Mesenchymal stem cell (in vitro differentiated cells and primary cell): ENCODE measurements at regions not wholly inside any gene's neighbourhood (a gene's known extent, or its start where the extent isn't known, plus 50 kb on each side); places are given as distances from the start of the nearest gene placed in this dataset.

Experiments used
- DNase-seq: peaks from one replicate; pipeline ENCODE4 v3.0.0-alpha.2; 2013
- H2AFZ ChIP-seq: one replicate; pipeline ENCODE4 v1.6.1; 2013; ENCODE audit warnings: low read depth, mild to moderate bottlenecking, control low read depth, inconsistent platforms, low read length, moderate library complexity
- H2AK5ac ChIP-seq: 2 replicates; pipeline ENCODE4 v1.6.1; 2013; ENCODE audit warnings: low read length, moderate library complexity, mild to moderate bottlenecking, inconsistent platforms; ENCODE audit not compliant: severe bottlenecking
- H2BK120ac ChIP-seq: one replicate; pipeline ENCODE4 v1.6.1; 2013; ENCODE audit warnings: low read depth, mild to moderate bottlenecking, inconsistent platforms, low read length, moderate library complexity
- H2BK12ac ChIP-seq, 2 experiments: one replicate each; pipeline ENCODE4 v1.6.1; 2013; ENCODE audit warnings: inconsistent platforms in 2 of 2, low read length in 2 of 2, mild to moderate bottlenecking in 2 of 2, moderate library complexity in 2 of 2, control low read depth in 1 of 2
- H2BK15ac ChIP-seq: one replicate; pipeline ENCODE4 v1.6.1; 2013; ENCODE audit warnings: mild to moderate bottlenecking, low read depth, inconsistent platforms; ENCODE audit not compliant: poor library complexity, severe bottlenecking
- H2BK5ac ChIP-seq: 2 replicates; pipeline ENCODE4 v1.6.1; 2013; ENCODE audit warnings: low read depth, mild to moderate bottlenecking, low read length, control low read depth, inconsistent platforms; ENCODE audit not compliant: poor library complexity, severe bottlenecking
- H3K14ac ChIP-seq, 2 experiments: one replicate each; pipeline ENCODE4 v1.6.1; 2013; ENCODE audit warnings: inconsistent platforms in 2 of 2, low read length in 2 of 2, control low read depth in 1 of 2, mild to moderate bottlenecking in 1 of 2, moderate library complexity in 1 of 2
- H3K18ac ChIP-seq, 2 experiments: one replicate each; pipeline ENCODE4 v1.6.1; 2013; ENCODE audit warnings: inconsistent platforms in 2 of 2, low read length in 2 of 2, control low read depth in 1 of 2, low read depth in 1 of 2, mild to moderate bottlenecking in 1 of 2
- H3K23ac ChIP-seq, 2 experiments: one replicate each; pipeline ENCODE4 v1.6.1; 2013; ENCODE audit warnings: inconsistent platforms in 2 of 2, low read length in 2 of 2, mild to moderate bottlenecking in 2 of 2, moderate library complexity in 2 of 2, control low read depth in 1 of 2
- H3K27ac ChIP-seq: 2 replicates; pipeline ENCODE4 v1.5.1; 2013; ENCODE audit warnings: mild to moderate bottlenecking, moderate library complexity, low read length, control low read depth, inconsistent platforms; ENCODE audit not compliant: poor library complexity, severe bottlenecking
- H3K27me3 ChIP-seq, 2 experiments: 2 replicates each; pipeline versions ENCODE4 v1.6.1 to v1.7.0; 2013; ENCODE audit warnings: low read length in 2 of 2, mild to moderate bottlenecking in 2 of 2, moderate library complexity in 2 of 2, control low read depth in 1 of 2, inconsistent platforms in 1 of 2; ENCODE audit not compliant: control insufficient read depth in 1 of 2, insufficient read depth in 1 of 2
- H3K36me3 ChIP-seq, 2 experiments: 2 replicates each; pipeline versions ENCODE4 v1.6.1 to v1.7.0; 2013; ENCODE audit warnings: low read length in 2 of 2, control low read depth in 1 of 2, inconsistent platforms in 1 of 2, low read depth in 1 of 2, mild to moderate bottlenecking in 1 of 2; ENCODE audit not compliant: insufficient read depth in 2 of 2, control insufficient read depth in 1 of 2
- H3K4ac ChIP-seq, 2 experiments: one replicate each; pipeline ENCODE4 v1.6.1; 2013; ENCODE audit warnings: inconsistent platforms in 2 of 2, low read length in 2 of 2, mild to moderate bottlenecking in 2 of 2, moderate library complexity in 2 of 2, control low read depth in 1 of 2, low read depth in 1 of 2
- H3K4me1 ChIP-seq: 2 replicates; pipeline ENCODE4 v1.6.1; 2013; ENCODE audit warnings: low read depth, low read length, control low read depth; ENCODE audit not compliant: control insufficient read depth, insufficient read depth
- H3K4me2 ChIP-seq: 2 replicates; pipeline ENCODE4 v1.6.1; 2013; ENCODE audit warnings: low read length, mild to moderate bottlenecking, inconsistent platforms; ENCODE audit not compliant: poor library complexity, severe bottlenecking
- H3K4me3 ChIP-seq, 2 experiments: 2 replicates each; pipeline versions ENCODE4 v1.5.1 to v1.7.0; 2013; ENCODE audit warnings: low read length in 2 of 2, mild to moderate bottlenecking in 2 of 2, control low read depth in 1 of 2, low read depth in 1 of 2; ENCODE audit not compliant: insufficient read depth in 1 of 2
- H3K79me1 ChIP-seq: replicated peaks from 2 replicates; pipeline ENCODE4 v1.6.1; 2013; ENCODE audit warnings: mild to moderate bottlenecking, control low read depth, low read length, inconsistent platforms; ENCODE audit not compliant: poor library complexity, severe bottlenecking
- H3K9ac ChIP-seq: 2 replicates; pipeline ENCODE4 v1.7.0; 2013; ENCODE audit warnings: mild to moderate bottlenecking, low read length, moderate library complexity
- H3K9me3 ChIP-seq: 2 replicates; pipeline ENCODE4 v1.7.0; 2013; ENCODE audit warnings: mild to moderate bottlenecking, low read length; ENCODE audit not compliant: control insufficient read depth
- H4K8ac ChIP-seq: one replicate; pipeline ENCODE4 v1.6.1; 2013; ENCODE audit warnings: inconsistent platforms, mild to moderate bottlenecking, low read length, moderate library complexity
- H4K91ac ChIP-seq: one replicate; pipeline ENCODE4 v1.6.1; 2013; ENCODE audit warnings: mild to moderate bottlenecking, low read length, inconsistent platforms
- WGBS: methylation state at CpG from one replicate; pipeline ENCODE4 v1.1.7; 2013; ENCODE audit warnings: mixed read lengths; 5-methylcytosine and 5-hydroxymethylcytosine counted together

DNA sequence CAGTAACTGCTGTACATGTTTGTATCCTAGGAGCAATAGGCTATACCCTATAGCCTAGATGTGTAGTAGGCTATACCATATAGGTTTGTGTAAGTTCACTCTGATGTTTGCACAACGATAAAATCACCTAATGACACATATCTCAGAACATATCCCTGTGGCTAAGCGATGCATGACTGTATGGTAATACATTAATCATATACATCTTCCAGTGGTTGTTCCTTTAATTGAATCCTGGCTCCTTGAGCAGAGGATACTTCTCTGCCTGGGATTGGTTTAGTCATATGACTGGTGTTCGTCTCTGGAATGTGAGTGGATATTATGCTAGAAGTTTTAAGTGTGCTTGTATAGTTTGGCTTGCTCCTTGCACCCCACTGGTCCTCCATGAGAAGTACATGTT lies 425.8 kb downstream of the MAN2A1 start:
- no peak for DNase-seq
- H3K4me2 ChIP-seq: no peak overlapping the region
- peaks cover 31% of the 10 kb centered on the region for H3K9me3 ChIP-seq
- H3K36me3 ChIP-seq: no peaks in the 10 kb centered on the region
- H3K27me3 ChIP-seq: no peaks in the 10 kb centered on the region
- WGBS: 75% methylated on average over 1 of the region's 3 CpGs
- H3K9ac ChIP-seq: no peak overlapping the region
- no peaks in the 10 kb centered on the region for H3K4me1 ChIP-seq
- H3K4me3 ChIP-seq: no peak overlapping the region
- H3K27ac ChIP-seq: no peak overlapping the region
- no peak overlapping the region for H4K91ac ChIP-seq
- H2BK12ac ChIP-seq: no peak overlapping the region
- no peak overlapping the region for H2BK5ac ChIP-seq
- no peak overlapping the region for H3K4ac ChIP-seq
- H2AFZ ChIP-seq: no peak overlapping the region
- no peak overlapping the region for H2AK5ac ChIP-seq
- no peak overlapping the region for H2BK15ac ChIP-seq
- no peak overlapping the region for H2BK120ac ChIP-seq
- no peak overlapping the region for H4K8ac ChIP-seq
- no peak overlapping the region for H3K23ac ChIP-seq
- no peak overlapping the region for H3K18ac ChIP-seq
- H3K79me1 ChIP-seq: no peaks in the 10 kb centered on the region
- no peak overlapping the region for H3K14ac ChIP-seq

DNA sequence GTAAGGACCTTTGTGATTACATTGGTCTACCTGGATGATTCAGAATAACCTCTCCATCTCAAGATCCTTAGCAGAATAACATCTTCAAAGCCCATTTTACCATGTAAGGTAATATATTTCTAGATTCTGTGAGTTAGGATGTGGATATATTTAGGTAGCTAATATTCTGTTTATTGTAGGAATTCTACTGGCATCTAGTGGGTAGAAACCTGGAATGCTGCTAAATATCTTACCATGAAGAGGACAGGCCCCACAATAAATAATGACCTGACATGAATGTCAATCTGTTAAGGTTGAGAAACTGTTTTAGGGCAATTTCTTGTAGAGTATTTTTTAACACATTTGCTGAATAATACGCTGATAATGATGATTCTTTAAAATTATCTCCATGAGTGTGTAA lies 426.8 kb downstream of the MAN2A1 start:
- Histone ChIP-seq H3K4ac (no peak overlapping the region), H3K4me3 (no peak overlapping the region), H4K91ac (no peak overlapping the region), H2BK12ac (no peak overlapping the region), H3K27ac (no peak overlapping the region), H2AK5ac (no peak overlapping the region), H2BK15ac (no peak overlapping the region), H3K9ac (no peak overlapping the region), H3K79me1 (no peaks in the 10 kb centered on the region), H3K14ac (no peak overlapping the region), H3K27me3 (no peaks in the 10 kb centered on the region), H3K4me1 (no peaks in the 10 kb centered on the region), H3K9me3 (peaks cover 31% of the 10 kb centered on the region), H4K8ac (no peak overlapping the region), H3K36me3 (no peaks in the 10 kb centered on the region), H2BK120ac (no peak overlapping the region), H2AFZ (no peak overlapping the region), H3K23ac (no peak overlapping the region), H2BK5ac (no peak overlapping the region), H3K4me2 (no peak overlapping the region), H3K18ac (no peak overlapping the region)
- DNase-seq: no peak
- WGBS: 100% methylated on average over 1 of the region's 1 CpG

DNA sequence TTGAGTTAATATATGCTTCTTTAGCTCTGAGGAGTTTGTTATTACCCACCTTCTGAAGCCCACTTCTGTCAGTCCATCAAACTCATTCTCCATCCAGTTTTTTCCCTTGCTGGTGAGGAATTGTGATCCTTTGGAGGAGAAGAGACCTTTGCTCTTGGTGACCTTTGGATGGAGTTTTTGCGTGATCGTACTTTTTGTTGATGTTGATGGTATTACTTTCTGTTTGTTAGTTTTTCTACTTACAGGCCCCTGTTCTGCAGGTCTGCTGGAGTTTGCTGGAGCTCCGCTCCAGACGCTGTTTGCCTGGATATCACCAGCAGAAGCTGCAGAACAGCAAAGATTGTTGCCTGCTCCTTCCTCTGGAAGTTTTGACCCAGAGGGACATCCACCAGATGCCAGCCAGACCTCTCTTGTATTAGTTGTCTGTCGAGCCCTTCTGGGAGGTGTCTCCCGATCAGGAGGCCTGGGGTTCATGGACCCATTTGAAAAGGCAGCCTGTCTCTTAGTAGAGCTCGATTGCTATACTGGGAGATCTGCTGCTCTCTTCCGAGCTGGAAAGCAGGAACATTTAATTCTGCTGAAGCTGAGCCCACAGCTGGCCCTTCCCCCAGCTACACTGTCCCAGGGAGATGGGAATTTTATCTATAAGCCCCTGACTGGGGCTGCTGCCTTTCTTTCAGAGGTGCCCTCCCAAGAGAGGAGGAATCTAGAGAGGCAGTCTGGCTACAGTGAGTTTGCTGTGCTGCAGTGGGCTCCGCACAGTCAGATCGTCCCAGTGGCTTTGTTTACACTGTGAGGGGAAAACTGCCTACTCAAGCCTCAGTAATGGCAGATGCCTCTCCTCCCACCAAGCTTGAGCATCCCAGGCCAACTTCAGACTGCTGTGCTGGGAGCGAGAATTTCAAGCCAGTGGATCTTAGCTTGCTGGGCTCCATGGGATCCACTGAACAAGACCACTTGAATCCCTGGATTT lies 445.5 kb downstream of the MAN2A1 start:
- no peak overlapping the region for H3K4me2 ChIP-seq
- no peaks in the 10 kb centered on the region for H3K27me3 ChIP-seq
- no peaks in the 10 kb centered on the region for H3K79me1 ChIP-seq
- H2BK12ac ChIP-seq: no peak overlapping the region
- H3K9ac ChIP-seq: no peak overlapping the region
- H2AK5ac ChIP-seq: no peak overlapping the region
- no peak overlapping the region for H2BK5ac ChIP-seq
- H3K9me3 ChIP-seq: peaks cover 27% of the 10 kb centered on the region
- H2AFZ ChIP-seq: peak overlapping the region; percentile 4
- H2BK15ac ChIP-seq: no peak overlapping the region
- no peak overlapping the region for H3K27ac ChIP-seq
- H2BK120ac ChIP-seq: no peak overlapping the region
- no peaks in the 10 kb centered on the region for H3K4me1 ChIP-seq
- no peak overlapping the region for H3K4ac ChIP-seq
- no peak overlapping the region for H4K8ac ChIP-seq
- H3K4me3 ChIP-seq: no peak overlapping the region
- no peak overlapping the region for H3K23ac ChIP-seq
- no peak for DNase-seq
- whole genome bisulfite sequencing: 87% methylated on average over 11 of the region's 11 CpGs
- H3K18ac ChIP-seq: no peak overlapping the region
- H3K14ac ChIP-seq: no peak overlapping the region
- no peak overlapping the region for H4K91ac ChIP-seq
- no peaks in the 10 kb centered on the region for H3K36me3 ChIP-seq

DNA sequence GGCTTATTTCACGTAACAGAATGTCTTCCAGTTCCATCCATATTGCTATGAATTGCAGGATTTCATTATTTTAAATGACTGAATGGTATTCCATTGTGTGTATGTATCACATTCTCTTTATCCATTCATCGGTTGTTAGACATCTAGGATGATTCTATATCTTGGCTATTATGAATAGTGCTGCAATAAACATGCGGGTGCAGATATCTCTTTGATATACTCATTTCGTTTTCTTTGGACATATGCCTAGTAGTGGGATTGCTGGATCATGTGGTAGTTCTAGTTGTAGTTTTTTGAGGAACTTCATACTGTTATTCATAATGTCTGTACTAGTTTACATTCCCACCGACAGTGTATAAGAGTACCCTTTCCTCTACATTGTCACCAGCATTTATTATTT lies 460.5 kb downstream of the MAN2A1 start:
- H2BK5ac ChIP-seq: no peak overlapping the region
- H3K4ac ChIP-seq: no peak overlapping the region
- 83% methylated on average over 3 of the region's 5 CpGs for WGBS
- H3K27me3 ChIP-seq: no peaks in the 10 kb centered on the region
- no peaks in the 10 kb centered on the region for H3K4me1 ChIP-seq
- no peak overlapping the region for H2AK5ac ChIP-seq
- no peak overlapping the region for H2BK12ac ChIP-seq
- H2BK15ac ChIP-seq: no peak overlapping the region
- H4K8ac ChIP-seq: no peak overlapping the region
- no peak overlapping the region for H3K4me3 ChIP-seq
- H3K27ac ChIP-seq: no peak overlapping the region
- DNase-seq: no peak
- no peak overlapping the region for H4K91ac ChIP-seq
- no peak overlapping the region for H3K4me2 ChIP-seq
- H3K9ac ChIP-seq: no peak overlapping the region
- no peak overlapping the region for H2AFZ ChIP-seq
- H2BK120ac ChIP-seq: no peak overlapping the region
- H3K79me1 ChIP-seq: no peaks in the 10 kb centered on the region
- no peak overlapping the region for H3K14ac ChIP-seq
- no peak overlapping the region for H3K23ac ChIP-seq
- no peaks in the 10 kb centered on the region for H3K9me3 ChIP-seq
- H3K18ac ChIP-seq: no peak overlapping the region
- no peaks in the 10 kb centered on the region for H3K36me3 ChIP-seq
